PC-3 (cell line): ENCODE measurements at regions not wholly inside any gene's neighbourhood (a gene's known extent, or its start where the extent isn't known, plus 50 kb on each side); places are given as distances from the start of the nearest gene placed in this dataset.

Experiments used
- EZH2 ChIP-seq: fragments of 300-600 bp; sonication (generic); IDR thresholded peaks from one replicate; pipeline ENCODE4 v1.6.1; 2017; ENCODE audit warnings: antibody characterized with exemption, mild to moderate bottlenecking, low read length; ENCODE audit not compliant: unreplicated experiment
- EZH2phosphoT487 ChIP-seq: fragments of 300-600 bp; sonication (generic); IDR thresholded peaks from 2 replicates; pipeline ENCODE4 v1.6.1; 2018; ENCODE audit warnings: mild to moderate bottlenecking, antibody characterized with exemption, low read length, borderline replicate concordance
- TF ChIP-seq, protein P1 (sequence below): fragments of 300-600 bp; sonication (generic); conservative IDR thresholded peaks from 2 replicates; pipeline ENCODE4 v1.5.1; 2017; ENCODE audit warnings: antibody characterized with exemption, low read depth, mild to moderate bottlenecking, low read length

DNA sequence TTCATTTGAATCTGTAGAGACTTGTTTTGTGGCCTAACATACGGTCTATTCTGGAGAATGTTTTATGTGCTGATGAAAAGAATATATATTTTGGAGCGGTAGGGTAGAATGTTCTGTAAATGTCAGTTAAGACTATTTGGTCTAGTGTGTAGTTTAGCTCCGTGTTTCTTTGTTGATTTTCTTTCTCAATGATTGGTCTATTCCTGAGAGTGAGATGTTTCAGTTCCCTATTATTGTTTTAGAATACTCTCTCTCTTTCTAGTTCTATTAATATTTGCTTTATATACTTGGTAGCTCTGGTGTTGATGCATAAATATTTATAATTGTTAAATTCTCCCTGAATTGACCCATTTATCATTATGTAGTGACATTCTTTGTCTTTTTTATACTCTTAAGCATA, 236.5 kb downstream of the GLUD2 start:
- TF ChIP-seq EZH2phosphoT487 (no peak), EZH2 (no peak)
- TF ChIP-seq, protein P1, sequence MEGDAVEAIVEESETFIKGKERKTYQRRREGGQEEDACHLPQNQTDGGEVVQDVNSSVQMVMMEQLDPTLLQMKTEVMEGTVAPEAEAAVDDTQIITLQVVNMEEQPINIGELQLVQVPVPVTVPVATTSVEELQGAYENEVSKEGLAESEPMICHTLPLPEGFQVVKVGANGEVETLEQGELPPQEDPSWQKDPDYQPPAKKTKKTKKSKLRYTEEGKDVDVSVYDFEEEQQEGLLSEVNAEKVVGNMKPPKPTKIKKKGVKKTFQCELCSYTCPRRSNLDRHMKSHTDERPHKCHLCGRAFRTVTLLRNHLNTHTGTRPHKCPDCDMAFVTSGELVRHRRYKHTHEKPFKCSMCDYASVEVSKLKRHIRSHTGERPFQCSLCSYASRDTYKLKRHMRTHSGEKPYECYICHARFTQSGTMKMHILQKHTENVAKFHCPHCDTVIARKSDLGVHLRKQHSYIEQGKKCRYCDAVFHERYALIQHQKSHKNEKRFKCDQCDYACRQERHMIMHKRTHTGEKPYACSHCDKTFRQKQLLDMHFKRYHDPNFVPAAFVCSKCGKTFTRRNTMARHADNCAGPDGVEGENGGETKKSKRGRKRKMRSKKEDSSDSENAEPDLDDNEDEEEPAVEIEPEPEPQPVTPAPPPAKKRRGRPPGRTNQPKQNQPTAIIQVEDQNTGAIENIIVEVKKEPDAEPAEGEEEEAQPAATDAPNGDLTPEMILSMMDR: no peak
